NCI-H146 treated with DMSO at 0.1 percent for 48 hours (cell line): ENCODE measurements at regions not wholly inside any gene's neighbourhood (a gene's known extent, or its start where the extent isn't known, plus 50 kb on each side); places are given as distances from the start of the nearest gene placed in this dataset.

Source experiments
- DNase-seq: peaks from one replicate; lab custom pipeline; 2025; ENCODE audit not compliant: unreplicated experiment; lab: John Stamatoyannopoulos, UW

DNA sequence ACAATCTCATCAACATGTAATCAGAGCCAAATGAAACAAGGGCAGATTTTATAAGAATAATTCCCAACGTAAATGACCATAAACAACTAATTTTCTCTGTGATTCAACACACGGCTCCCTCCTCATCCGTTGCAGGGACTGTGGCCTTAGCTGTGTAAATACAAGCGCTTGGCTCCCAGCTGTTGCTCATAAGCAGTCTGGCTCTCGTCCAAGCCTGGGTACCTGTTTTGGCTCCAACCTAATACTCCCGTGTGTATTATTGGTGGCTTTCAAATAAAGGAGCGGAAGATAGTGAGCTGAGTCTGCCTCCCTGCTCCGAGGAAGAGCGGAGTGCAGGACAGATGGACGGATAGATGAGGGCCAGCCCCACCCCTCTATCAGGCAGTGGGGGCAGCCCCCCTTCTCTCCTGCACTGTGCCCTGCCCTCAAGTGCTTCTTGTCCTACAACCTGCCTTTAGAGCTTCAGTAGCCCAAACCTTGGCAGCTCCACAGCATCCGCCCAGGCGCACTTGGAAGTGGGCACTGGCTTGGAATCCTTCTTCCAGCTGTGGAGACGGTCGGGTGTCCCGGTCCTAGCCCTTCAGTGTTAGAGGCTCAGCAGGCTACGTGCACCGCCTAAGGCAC is 670.9 kb downstream of the BRD1 start:
- DNase-seq = peak; percentile 92

DNA sequence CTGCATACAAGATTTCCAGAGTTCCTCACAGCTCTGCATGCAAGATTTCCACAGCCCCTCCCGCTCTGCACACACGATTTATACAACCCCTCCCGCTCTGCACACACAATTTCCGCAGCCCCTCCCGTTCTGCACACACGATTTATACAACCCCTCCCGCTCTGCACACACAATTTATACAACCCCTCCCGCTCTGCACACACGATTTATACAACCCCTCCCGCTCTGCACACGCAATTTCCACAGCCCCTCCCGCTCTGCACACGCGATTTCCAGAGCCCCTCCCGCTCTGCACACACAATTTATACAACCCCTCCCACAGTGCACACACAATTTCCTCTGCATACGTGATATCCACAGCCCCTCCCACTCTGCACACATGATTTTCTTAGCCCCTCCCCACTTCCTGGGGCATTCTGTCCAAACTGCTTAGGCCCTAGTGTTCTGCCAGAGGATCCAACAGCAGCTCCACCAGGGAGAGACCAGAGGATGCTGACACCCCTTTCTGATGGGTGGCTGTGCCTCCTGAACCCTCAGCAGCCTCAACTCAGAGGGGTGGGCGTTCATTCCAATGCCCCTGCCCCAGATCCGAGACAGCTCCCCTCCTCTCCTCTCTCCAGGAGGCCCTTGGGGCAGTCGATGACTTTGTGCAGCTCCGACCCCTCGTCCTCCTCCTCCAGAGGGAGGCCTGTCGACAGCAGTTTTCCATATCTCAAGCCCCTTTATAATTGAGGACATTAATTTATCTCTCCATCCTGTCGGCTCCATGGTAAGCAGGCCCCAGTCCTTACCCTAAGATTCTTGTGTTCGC is 671.7 kb downstream of the BRD1 start:
- peak; percentile 37 for DNase-seq

DNA sequence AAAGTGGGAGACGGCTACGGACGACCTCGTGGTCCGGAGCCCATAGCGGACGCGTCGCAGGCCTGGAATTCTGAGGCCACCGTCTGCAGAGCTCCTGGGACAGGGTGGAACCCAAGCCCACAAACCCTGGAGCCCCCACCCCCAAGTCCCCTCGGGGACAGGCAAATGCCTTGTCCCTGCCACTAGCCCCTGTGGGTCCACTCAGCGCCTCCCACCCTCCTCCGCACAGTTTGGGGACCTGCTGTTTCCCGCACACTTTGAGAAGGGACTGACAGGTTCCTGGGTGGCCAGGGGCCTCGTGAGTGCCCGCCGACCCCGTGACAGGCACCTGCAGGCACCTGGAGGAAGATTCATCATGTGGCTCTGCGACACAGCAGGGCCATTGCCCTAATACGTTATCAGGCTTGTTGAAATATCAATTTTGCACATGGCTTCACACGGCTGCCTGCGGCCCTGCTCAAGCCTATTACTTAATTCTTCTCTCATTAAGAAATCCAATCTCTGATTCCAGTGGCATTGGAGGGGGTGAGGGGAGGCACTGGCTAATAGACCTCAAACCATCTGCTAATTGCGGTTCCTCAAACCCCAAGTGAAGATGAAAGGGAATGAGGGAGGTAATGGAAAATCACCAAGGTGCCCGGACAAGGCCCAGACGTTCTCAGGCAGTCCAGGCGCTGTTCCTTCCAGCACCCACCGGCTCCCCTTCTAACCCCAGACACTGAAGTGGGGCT is 672.5 kb downstream of the BRD1 start:
- no peak for DNase-seq

DNA sequence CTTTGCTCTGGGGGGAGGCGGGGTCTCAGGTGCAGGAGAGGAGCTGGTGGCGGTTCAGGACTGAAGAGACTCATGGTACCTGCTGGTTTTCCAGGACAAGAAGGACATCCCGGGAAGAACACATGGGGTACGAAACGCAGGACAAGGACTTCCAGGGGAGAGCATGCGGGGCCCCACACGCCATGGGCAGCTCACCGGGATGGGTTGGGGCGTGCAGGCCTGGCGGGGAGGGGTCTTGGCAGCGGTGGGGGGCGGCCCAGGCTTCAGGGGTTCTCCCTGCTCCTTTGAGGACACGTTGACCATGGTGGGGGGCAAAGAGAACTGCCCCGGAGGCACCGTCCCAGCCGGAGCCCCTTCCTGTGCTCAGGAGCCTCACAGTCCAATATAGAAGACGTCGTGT is 673.2 kb downstream of the BRD1 start:
- no peak for DNase-seq

GRCh38 chr22:49153921-49154320 is 673.8 kb downstream of the BRD1 start:
- DNase-seq = no peak

DNA sequence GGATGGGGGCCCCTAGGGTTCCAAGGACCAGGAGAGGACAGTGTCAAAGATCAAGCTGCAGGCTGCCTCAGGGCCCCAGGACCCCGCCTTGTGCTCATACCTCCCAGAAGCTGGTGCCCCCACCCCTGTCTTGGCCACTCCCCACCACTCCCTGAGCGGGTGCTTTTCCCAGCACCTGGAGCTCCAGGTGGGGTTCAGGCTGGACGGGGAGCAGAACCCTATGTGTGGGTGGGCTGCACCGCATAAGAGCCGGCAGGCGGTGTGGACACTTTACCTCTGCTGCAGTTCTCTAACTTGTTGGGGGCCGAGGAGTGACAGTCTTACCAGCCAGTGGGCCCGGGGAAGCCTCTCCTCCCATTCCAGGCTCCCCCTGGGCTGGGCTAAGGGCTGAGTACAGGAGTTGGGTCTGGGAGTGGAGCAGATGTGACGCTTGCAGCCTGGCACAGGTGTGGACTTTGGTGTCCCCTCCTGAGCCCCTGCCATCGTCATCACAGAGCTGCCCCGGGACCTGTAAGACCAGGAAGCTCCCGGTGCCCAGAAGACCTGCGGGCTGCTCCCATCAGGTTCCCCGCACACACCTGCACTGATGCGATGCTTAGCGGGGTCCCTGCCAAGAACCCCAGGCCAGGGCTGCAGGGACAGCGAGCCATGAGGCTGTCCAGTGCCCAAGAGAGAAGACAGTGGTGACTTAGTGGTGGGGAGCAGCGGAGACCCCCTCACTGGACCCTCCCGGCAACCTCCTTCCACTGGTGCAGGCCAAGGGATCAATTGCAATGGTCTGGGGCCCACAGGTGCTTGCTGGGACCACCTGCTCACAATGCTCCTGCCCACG is 674.5 kb downstream of the BRD1 start:
- no peak for DNase-seq

DNA sequence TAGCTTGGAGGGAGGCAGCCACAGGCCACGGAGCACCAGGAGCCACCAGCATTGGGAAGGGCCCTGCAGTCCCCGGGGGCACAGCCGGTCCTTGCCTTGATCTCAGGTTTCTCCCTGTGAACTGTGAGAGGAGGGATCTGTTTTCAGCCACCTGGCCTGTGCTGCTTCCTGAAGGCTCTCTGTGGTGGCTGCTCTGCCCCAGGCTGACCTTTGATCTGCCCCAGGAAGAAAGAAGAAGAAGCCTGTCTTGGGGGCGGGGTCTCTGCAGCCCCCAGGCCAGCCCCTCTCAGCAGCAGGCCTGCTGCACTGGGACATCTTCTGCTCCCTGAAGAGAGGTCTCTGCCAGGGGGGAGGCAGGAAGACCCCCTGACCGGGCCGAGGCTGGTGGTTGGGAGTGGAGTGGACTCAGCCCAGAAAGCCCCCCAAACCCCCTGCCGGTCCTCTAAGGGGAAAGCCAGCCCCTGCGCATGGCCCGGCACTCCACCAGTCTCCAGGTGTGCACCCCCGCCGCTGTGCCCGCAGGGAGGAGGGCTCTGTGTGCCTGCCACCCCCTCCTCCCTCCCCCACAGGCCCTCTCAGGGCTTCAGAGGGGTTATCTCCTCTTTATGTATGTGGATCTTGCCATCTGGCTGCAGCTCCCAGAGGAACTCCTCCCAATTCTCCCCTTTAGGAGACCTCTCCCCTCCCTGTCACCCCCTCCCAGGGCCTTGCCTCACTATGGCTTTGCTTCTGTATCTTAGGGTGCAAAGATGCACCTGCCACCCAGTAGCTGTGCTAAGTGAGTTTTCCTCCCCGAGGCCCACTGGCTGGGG is 675.3 kb downstream of the BRD1 start:
- peak; percentile 1 for DNase-seq

DNA sequence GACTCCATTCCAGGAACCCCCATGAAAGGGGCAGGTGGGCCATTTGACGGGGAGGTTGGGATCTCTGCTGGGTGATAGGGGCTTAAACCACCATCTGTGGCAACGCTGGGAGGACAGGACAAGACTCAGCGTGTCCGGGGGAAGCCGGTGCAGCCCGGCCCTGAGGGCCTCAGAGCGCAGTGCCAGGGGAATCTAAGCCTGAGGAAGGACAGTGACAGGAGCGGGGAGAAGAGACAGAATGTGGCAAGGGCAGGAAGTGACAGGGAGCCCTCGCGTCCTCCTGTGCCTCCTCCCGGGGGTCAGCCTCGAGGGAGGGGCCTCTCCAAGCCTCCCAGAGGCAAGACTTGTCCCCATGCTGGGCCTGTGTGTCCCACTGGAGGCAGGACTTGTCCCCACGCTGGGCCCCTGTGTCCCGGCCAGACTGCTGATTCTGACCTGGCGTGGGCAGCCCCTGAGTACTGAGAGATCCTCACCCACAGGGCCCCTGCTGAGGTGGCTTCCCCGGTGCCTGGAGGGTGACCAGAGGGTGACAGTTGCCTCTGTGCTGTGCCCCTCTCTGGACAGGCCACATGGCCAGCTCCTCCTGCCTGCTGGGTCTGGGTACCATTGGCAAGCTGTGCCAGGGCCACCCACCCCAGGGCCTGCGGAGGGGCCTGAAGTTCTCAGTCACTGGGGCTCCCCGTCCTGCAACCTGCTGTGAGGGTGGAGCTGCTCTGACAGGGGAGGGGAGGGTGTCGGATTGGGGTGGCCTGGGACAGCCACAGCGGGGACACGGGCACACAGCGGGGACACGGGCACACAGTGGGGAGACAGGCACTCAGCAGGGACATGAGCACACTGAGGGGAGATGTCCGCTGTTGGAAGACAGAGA is 676.2 kb downstream of the BRD1 start:
- DNase-seq = no peak

- no peak for DNase-seq
Measured at GRCh38 chr22:49150801-49151221, 676.9 kb downstream of the BRD1 start.

GRCh38 chr22:49149721-49150608 is 677.7 kb downstream of the BRD1 start:
- DNase-seq = no peak

DNA sequence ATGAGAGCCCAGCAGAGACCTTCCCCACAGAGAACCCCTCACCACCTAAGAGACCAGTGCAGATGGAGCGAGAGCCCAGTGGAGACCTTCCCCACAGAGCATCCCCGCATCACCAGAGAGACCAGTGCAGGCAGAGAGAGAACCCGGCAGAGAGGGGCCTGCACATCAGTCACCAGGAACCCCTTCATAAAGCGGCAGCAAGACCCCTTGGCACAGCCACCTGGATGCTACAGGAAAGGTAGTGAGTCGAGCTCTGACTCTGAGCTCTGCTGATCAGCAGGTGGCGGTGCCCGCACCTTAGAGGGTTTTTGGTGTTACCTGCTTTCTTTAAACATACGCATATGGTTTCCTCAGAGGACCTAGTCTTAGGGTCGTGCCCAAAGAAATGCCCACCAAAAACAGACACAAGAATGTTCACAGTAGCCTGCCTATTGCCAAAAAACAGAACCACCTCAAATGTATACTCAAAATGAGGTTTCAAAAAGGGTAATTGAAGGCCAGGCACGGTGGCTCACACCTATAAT is 678.7 kb downstream of the BRD1 start:
- no peak for DNase-seq

- no peak for DNase-seq
Measured at GRCh38 chr22:49147617-49148175, 680.0 kb downstream of the BRD1 start.

- no peak for DNase-seq
Measured at GRCh38 chr22:49147171-49147570, 680.5 kb downstream of the BRD1 start.

GRCh38 chr22:49146511-49146910 is 681.2 kb downstream of the BRD1 start:
- DNase-seq = no peak

- DNase-seq = no peak
Measured at GRCh38 chr22:49143812-49144211, 683.9 kb downstream of the BRD1 start.

DNA sequence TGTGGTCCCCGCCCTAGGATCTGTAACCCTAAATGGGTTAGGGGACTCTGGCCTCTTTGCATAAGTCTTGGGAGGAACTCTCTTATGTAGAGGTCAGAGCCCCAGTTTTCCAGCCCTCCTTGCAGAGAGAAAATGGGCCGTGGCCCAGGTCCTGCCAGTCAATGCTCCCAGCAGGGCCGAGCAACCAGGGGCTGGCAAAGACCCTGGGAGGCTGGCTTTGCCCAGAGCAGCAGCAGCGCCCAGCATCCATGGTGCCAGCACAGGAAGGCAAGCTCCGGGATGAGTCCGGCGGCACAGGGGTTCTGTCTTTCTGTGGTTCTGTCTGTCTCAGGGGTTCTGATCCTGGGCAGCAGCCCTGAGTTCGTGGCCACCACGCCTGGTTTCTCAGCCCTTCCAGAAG is 684.8 kb downstream of the BRD1 start:
- DNase-seq = no peak

GRCh38 chr22:49142296-49142695 is 685.4 kb downstream of the BRD1 start:
- no peak for DNase-seq

DNA sequence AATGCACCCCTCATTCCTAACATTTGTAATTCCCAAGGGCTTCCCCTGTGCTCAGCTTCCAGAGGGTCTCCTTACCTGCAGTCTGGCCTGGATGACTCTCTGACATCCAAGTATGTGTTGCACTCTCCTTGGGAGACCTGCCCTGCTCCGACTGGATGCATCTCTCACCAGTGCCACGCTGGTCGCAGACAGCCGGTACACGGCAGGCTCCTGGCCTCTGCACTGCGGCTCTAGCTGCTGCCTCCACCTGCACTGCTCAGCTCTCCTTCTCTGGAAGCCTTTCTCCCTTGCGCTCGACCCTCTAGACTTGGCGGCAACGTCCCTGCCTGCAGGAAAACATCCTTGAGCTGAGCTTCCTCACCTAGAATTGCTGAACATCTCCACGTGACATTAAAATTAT is 685.9 kb downstream of the BRD1 start:
- no peak for DNase-seq
